ENCODE measurements at regions not wholly inside any gene's neighbourhood (a gene's known extent, or its start where the extent isn't known, plus 50 kb on each side); places are given as distances from the start of the nearest gene placed in this dataset.

DNA sequence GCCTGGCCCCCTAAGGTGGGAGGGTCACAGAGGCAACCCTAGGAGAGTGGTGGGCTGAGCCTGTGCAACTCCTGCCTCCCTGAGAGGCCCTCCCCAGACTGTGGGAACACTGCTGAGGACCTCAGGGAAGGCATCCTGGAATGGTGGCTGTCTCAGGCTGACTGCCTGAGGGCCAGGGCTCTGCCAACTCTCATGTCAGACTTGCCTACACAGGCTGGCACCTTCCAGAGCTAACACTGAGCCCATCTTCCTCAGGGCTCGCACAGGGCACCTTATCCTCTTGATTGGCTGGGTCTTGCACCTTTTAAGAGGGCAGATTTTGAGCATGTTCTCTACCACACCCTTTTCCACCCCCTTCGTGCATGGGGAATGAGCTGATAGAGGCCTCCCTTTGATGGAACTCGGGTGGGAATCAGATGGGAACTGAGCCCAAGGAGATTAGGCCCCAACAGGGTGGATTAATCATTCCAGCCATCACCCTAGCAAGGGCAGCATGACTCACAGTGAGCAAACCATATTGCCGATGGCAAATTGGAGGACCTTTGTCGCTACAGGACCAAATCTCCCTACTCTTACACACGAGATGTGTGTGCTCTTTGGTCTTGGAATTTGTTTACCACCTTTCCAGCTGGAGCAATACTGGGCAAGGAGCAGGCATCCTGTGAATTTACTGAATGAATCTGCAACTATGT, 702.8 kb downstream of the VRK1 start:
- ATAC-seq (ENCODE audit: low FRiP score) (no peak), DNase-seq (ENCODE audit: low spot score) (no peak)
- TF ChIP-seq, protein P1, sequence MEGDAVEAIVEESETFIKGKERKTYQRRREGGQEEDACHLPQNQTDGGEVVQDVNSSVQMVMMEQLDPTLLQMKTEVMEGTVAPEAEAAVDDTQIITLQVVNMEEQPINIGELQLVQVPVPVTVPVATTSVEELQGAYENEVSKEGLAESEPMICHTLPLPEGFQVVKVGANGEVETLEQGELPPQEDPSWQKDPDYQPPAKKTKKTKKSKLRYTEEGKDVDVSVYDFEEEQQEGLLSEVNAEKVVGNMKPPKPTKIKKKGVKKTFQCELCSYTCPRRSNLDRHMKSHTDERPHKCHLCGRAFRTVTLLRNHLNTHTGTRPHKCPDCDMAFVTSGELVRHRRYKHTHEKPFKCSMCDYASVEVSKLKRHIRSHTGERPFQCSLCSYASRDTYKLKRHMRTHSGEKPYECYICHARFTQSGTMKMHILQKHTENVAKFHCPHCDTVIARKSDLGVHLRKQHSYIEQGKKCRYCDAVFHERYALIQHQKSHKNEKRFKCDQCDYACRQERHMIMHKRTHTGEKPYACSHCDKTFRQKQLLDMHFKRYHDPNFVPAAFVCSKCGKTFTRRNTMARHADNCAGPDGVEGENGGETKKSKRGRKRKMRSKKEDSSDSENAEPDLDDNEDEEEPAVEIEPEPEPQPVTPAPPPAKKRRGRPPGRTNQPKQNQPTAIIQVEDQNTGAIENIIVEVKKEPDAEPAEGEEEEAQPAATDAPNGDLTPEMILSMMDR (IDR thresholded peaks at IDR 0.05): no peak

DNA sequence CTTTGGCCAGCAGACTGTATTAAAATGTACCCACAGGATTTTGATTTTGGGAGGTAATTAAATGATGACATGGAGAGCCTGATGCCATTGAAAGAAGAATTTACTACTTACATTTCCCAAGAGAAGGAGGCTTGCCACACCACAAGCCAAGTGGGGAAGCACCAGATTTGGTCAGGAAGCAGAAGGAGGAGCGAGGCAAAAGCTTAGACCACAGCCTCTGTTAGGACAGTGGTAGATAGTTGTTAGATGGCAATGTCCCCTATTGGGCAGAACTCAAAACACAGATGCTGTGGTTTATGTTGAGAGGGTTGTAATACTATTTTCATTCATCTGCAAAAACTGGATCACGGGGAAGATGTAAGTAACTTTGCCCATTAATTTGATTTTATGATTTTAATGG, 709.4 kb downstream of the VRK1 start:
- ATAC-seq (ENCODE audit: low FRiP score): no peak
- TF ChIP-seq, protein P1 (IDR thresholded peaks at IDR 0.05): no peak
- DNase-seq (ENCODE audit: low spot score): no peak

DNA sequence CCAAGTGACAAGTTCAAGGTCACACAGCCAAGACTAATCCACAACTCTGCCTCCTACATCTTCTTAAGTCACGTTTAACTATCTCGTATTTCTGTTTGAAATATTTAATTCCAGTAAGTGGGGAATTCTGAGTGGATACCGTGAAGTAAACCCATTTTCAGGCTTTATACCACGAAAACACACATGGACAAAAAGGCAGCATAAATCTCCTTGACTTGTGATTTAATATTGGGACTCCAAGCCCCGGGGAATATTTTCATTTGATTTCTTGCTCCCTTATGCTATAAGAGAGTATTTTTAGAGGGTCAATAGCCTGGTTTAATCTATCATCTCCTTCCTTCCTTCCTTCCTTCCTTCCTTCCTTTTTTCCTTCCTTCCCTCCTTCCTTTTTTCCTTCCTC, 716.7 kb downstream of the VRK1 start:
- ATAC-seq (ENCODE audit: low FRiP score): no peak
- DNase-seq (ENCODE audit: low spot score): no peak
- TF ChIP-seq, protein P1 (IDR thresholded peaks at IDR 0.05): no peak

DNA sequence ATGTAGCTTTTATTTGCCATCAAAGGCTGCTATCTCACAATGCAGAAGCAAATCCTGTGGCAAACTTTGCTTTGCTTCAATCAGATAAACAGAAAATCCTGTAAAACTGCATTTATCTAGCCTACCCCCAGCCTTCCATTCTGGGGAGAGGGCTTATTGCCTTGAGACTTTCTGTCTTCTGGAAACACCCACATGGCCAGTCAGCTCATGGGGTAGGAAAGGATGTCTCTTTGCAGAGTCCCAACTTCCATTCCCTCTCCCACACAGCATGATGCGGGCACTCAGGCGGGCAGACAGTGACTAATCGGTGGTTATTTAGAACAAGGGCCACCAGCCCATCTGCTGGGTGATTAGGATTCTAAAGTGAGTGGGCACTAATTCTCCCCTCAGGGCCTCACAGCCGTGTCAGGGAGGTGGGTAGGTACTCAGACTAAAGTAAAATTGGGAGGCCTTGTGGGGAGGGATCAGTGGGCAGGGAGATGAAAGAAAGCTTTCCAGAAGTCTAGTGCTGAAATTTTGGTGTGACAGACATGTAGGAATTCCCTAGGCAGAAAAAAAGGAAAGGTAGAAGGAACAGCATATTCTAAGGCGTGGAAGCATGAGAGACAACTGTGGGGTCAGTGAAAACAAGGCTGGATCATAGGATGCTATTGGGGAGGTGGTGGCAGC, 720.5 kb downstream of the VRK1 start:
- DNase-seq (ENCODE audit: low spot score): no peak
- ATAC-seq (ENCODE audit: low FRiP score): no peak
- TF ChIP-seq, protein P1 (IDR thresholded peaks at IDR 0.05): no peak

DNA sequence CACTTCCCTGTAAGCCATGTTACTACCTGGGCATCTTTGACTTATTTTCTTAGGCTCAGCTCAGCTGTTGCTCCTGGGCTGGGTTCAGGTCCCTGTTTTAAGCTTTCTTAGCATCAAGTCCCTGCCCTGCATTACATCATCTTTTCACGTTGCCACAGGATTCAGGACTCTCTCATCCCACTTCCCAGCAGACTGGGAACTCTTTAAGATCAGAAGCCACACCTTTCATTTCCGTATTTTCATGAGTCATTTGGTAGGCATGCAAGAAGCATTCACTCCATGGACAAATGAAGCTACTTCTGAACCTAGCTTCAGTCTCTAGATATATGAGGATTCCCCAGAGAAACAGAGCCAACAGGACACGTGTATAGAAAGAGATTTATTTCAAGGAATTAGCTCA, 726.8 kb downstream of the VRK1 start:
- no peak for ATAC-seq (ENCODE audit: low FRiP score)
- TF ChIP-seq, protein P1 (IDR thresholded peaks at IDR 0.05): no peak
- no peak for DNase-seq (ENCODE audit: low spot score)

DNA sequence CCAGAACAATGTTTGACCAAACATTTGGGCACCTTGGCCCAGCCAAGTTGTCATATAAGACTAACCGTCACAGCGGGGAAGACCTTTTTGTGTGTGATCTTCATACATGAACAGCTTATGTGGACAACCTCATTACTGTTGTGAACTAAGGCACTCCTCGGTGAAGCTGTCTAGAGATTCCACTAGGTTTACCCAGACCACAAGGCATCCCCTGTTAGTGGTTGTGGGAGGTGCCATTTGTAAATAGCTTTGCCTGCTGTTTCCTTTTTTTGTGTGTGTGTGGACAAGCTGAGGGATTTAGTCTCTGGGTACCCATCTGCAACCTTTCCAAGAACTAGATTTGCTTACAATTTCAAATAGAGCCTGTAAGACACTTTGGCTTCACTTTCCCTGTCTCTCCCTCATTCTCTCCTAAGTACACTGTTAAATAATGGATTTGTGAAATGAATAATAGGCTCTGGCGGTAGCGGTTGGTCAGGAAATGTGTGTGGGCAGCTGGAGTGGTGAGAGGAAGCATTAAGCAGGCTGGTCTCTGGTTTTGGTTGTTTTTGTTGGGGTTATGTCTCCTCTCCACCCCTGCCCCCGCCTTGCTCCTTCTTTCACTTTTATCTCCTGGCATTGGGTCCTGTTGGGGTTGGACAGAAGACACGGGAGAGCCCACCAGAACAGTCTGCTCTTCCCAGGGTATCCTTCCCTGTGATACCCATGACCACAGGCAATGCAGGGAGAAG, 727.6 kb downstream of the VRK1 start:
- no peak for ATAC-seq (ENCODE audit: low FRiP score)
- DNase-seq (ENCODE audit: low spot score): no peak
- TF ChIP-seq, protein P1 (IDR thresholded peaks at IDR 0.05): no peak

All from omental fat pad (tissue), 3 donors.